RPMI8226 (cell line): ENCODE measurements at regions not wholly inside any gene's neighbourhood (a gene's known extent, or its start where the extent isn't known, plus 50 kb on each side); places are given as distances from the start of the nearest gene placed in this dataset.
"Not testable (repeated sequence)": the region's sequence is repeated elsewhere in the genome, so short reads cannot be mapped to it uniquely, and the experiment has no call there.

Experiments
- DNase-seq: peaks from one replicate; pipeline ENCODE4 v3.0.0-alpha.2; 2015

DNA sequence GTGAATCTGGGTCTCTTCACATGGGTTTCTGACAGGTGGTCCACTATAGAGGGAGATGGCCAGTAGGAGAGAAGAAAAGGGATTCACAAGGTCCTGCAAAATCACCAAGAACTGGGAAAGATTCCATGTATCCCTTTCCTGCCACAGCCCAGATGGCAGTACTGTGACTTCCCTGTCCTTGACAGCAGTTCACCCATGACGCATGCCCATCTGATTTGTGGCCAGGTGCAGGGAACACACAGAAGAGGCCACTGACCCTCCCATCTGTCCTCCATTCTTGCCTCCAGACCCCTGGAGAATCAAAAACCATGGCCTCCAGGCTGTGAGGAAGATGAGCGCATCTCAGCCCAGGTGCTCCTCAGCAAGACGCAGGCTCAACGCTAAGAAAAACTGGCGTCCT, 183.1 kb upstream of the RREB1 start:
- no peak for DNase-seq

DNA sequence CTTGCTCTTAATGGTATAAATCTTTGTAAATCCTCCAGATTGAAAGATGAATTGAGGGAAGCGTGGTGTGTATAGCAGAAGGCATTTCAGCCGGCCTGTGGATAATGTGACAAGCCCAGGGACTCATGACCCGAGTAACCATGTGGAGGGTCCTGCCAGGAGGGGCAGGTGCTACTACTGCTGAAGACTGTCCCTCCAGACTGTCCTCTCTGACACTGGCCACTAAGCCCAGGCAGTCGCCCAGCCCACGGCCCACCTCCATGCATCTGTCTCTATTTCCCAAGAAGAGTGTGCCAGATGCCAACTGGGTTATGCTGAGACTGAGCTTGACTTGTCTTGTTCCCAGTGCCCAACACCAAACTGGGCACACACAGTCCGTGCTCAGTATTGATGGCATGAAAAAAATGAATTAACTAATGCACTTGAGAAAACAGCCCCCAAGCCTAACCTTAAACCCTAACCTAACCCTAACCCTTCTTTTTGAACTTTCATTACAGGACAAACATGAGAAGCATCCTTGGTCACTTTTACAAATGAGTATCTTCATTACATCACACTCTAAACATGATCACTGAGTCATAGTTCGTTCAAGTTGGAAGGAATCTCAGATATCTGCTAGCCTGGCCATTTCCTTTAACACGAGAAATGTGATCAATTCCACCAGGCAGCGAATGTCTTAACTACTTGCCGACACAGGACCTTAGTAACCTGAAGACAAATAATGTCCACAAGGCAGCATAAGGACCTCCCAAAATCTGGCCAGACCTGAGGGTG, 182.2 kb upstream of the RREB1 start:
- DNase-seq, result no peak

DNA sequence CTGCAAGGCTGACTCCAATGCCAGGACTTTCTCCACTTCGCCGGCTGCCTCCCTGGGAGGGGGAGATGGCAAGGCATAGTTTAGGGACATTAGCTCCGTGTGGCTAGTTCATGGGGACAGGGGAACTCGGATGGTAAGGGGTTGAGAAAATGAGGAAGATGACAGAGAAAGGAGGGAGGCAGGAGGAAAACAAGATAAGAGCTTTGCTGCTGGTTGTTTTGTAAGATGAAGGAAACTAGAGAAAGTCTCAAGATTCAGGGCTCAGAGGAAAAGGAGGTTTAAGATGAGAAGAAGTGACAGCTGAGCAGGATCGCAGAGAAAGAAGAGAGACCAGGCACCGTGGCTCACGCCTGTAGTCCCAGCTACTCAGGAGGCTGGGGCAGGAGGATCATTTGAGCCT, 180.9 kb upstream of the RREB1 start:
- no peak for DNase-seq

DNA sequence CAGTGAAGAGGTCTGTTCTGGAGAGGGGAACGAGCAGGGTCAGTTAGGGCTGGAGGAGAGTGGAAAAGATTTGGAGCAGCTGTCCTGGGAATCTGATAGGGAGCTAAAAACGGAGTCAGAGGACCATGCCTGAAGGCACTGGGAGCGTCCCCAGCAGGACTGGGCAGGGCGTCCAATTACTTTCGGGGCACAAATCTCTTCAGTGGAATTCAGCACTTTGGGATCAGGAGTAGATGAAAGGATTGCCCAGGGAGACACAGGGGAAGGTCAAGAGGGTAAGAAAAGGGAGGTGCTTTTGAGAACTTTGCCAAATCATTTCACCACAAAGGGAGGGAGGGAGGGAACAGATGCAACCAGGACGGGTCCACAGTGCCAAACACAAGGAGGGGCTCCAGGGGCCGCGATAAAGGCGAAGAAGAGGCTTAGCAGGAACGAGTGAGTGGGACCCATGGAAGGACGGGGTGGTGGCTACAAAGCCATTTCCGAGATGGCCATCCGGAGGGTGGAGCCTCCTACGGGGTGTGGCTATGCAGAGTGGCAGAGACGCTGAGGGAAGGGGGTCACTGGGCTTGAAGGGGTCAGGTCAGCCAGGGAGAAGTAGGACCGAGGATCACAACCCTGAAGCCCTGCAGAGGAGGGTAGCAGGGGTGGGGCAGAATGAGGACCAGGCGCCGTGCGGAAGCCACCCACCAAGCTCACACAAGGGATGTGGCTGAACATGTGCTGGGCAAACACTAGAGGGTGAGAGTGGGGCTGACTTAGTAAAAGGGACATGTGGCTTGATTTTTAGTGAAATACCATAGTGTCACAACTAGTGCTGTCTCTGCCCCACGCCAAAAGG, 180.0 kb upstream of the RREB1 start:
- peak; percentile 35 for DNase-seq

DNA sequence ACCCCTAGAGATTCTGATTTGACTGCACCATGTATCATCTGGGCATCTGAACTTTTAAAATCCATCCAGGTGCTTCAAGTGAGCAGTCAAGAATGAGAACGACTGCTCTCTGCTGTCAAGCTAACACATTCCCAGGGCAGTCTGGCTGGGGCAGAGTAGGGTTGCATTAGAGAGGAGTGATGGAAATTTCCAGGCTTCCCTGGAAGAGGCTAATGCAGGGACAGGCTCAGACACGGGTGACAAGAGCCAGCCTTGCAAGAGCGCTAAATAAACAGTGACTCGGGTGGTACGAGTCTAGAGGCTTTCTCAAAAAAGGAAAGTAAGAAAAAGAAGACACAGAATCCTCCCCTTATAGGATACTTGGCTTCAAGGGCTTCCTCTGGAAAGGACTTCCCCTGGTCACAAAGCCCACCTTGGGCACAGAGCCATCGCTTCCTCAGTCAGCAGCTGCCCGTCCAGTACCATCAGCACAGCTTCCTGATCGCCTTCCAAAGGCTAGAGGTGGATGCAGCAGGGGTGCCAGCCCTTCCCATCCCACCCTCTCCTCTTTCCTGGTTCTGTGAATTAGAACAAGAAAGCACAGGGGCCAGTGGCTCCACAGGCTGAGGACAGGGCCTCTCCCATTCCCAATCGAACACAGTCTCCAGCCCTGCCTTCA, 177.4 kb upstream of the RREB1 start:
- no peak for DNase-seq

DNA sequence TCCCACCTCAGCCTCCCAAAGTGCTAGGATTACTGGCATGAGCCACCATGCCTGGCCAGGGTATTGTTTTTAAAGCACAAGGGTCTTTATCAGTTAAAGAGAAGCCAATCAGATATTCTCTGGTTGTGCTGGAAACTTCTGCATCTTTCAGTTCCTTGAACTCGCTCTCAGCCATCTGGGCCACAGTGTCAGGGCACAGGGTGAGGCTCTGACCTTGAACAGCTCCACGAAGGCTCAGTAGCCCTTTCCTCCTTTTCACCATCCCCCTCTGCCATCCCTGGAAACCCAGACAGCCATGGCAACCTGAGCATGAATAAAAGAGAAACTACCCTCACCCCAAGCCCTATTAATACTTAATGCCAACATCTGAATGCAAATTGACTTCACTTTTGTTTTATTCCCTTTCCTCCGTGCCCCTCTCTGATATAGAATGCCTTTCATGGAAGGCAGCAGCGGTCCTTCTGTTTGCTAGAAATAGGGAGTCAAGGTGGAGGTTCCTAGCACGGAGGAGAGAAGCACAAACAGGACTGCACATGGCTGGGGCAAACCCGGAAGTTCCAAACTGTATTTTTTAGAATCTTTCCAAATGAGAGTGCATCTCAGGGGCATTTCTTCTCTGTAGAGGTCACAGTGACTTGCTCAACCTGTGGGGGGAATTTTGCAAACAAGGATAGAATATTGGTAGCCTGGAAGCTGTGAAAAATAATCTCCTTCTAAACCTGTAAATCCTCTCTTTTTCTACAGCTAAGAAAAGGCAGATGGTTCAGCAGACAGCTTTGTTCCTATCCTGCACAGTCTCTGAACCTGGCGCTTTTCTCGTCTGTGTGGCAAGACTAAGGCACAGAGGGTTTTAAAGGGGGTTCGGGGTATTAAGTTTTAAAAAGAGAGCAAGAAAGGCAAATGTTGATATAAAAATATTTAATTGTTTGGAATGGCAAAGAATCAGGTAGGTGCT, 176.4 kb upstream of the RREB1 start:
- DNase-seq, result peak; percentile 47

DNA sequence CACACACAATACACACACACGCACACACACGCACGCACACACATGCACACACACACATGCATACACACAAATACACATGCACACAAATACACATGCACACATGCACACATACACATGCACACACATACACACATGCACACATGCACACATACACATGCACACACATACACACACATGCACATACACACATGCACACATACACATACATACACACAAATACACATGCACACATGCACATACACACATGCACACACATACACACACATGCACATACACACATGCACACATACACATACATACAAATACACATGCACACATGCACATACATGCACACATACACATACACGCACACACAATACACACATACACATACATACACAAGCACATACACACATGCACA, 175.4 kb upstream of the RREB1 start:
- no peak for DNase-seq

DNA sequence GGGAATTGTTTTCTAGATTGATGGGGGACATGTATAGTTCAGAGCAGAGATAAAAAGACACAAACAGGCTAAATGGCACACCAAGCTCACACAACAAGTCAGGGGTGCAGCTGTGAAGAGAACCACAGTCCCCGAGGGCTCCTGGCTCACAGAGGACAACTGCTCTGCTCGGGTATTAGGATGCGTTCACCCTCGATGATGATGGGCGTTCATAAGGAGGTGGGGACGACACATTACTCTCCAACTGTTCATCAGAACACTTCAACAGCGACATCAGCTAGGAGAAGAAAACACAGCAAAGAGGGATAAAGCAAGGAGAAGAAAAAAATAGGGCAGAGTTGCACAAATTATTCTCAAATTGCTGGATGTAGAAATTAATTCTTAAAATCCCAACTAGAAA, 174.8 kb upstream of the RREB1 start:
- no peak for DNase-seq

DNA sequence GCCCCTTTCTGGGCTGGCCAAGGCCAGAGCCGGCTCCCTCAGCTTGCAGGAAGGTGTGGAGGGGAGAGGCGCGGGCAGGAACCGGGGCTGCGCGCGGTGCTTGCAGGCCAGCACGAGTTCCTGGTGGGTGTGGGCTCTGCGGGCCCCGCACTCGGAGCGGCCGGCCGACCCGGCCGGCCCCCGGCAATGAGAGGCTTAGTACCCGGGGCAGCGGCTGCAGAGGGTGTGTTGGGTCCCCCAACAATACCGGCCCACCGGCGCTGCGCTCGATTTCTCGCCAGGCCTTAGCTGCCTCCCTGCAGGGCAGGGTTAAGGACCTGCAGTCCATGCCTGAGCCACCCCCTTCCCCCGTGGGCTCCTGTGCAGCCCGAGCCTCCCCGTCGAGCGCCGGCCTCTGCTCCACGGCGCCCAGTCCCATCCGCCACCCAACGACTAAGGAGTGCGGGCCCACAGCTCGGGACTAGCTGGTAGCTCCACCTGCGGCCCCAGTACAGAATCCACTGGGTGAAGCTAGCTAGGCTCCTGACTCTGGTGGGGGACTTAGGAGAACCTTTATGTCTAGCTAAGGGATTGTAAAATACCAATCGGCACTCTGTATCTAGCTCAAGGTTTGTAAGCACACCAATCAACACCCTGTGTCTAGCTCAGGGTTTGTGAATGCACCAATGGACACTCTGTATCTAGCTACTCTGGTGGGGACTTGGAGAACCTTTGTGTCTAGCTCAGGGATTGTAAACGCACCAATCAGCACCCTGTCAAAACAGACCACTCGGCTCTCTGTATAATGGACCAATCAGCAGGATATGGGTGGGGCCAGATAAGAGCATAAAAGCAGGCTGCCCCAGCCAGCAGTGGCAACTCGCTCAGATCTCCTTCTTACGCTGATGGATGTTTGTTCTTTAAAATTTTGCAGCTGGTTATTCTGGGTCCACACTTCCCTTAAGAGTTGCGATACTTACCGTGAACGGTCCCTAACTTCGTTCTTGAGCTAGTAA, 167.4 kb upstream of the RREB1 start:
- DNase-seq, result no peak

DNA sequence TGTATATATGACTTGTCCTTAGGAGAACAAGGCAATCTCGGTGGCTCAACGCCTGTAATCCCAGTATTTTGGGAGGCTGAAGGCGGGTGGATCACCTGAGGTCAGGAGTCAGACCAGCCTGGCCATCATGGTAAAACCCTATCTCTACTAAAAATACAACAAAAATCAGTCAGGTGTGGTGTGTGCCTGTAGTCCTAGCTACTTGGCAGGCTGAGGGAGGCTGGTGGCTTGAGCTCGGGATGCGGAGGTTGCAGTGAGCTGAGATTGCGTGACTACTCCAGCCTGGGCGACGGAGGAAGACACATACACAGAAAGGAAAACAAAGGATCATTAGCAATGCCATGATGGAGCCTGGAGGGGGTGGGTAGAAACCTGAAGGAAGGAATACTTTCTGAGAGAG, 166.6 kb upstream of the RREB1 start:
- no peak for DNase-seq

DNA sequence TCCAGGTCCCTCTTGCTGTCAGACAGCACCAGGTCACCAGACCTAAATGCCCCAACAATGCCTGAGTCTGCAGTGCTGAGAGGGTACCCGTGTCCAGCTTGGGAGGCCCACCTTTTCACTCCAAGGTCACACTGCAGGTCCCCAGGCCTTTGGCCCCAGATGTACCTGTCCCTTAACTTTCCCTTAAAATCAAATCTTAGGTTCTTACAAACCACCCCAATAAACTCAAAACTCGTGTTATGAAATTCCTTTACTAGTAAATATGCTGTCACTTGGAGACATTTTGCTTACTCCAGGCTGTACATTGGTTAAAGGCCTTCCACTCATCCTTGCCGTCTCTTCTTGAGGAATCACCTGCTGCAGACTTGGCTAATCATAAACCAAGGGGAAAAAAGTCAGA, 165.7 kb upstream of the RREB1 start:
- no peak for DNase-seq

DNA sequence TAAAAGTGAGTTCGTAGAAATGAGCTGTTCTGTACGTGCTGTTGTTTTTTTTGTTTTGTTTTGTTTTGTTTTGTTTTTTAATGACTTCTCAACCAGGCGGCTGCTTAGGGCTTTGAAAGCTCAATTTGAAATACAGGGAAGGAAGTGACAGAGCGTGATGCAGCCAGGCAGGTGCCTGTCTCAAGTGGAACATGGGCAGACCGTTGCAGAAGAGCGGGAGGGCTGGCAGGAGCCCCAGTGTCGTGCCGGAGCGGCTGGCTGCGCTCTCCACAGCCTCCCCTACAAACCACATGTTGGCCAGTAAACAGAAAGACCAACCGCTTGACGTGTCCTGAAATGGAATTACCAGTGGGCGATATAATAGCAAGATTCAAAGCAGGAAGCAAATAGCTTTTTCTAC, 164.9 kb upstream of the RREB1 start:
- DNase-seq, result peak; percentile 68

DNA sequence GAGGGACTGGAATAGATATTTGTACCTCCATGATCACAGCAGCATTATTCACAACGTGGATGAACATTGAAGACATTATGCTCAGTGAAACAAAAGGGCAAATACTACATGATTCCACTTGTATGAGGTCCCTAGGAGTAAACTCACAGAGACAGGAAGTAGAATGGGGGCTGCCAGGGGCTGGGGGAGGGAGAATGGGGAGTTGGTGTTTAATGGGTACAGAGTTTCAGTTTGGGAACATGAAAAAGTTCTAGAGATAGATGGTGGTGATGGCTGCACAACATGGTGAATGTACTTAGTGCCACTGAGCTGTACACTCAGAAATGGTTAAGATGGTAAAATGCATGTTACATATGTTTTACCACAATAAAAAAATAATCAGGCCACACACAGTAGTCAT, 164.3 kb upstream of the RREB1 start:
- no peak for DNase-seq

DNA sequence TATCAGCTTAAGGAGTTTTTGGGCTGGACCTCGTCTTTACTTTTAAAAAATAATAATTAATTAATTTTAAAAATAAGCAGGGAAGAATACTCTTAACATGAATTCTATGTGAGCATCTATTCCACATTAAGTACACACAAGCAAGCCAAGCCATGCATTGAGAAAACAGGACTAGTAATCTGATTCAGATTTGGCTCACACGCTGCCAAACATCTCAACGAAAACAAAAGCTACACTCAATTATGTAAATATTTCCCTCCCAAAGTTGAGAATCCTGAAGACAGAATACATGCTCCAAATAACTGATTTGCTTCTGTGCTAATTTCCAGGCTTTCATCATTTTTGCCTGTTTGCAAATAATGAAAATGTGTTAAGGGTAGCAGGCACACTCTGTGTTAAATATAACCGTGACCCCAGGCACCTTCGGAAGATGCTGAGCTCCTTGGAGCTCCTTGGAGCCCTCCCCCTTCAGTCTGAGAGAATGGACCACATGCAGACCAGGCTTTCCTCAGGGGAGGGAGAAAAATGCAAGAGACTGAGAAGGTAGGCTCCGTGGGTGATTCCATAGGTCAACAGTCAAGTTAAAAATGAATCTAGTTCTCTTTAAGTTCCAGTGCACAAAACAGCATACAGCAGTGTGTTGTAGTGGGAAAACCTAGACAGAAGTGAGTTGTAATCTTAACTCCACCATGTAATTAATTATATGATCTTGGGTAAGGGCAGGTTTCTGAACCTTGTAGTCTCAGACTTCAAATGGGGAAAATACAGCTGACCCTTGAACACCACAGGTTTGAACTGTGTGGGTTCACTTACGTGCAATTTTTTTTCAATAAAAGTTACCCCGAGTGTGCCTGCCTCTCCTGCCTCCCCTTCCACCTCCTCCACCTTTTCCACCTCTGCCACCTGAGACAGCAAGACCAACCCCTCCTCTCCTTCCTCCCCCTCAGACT, 161.3 kb upstream of the RREB1 start:
- DNase-seq, result no peak

DNA sequence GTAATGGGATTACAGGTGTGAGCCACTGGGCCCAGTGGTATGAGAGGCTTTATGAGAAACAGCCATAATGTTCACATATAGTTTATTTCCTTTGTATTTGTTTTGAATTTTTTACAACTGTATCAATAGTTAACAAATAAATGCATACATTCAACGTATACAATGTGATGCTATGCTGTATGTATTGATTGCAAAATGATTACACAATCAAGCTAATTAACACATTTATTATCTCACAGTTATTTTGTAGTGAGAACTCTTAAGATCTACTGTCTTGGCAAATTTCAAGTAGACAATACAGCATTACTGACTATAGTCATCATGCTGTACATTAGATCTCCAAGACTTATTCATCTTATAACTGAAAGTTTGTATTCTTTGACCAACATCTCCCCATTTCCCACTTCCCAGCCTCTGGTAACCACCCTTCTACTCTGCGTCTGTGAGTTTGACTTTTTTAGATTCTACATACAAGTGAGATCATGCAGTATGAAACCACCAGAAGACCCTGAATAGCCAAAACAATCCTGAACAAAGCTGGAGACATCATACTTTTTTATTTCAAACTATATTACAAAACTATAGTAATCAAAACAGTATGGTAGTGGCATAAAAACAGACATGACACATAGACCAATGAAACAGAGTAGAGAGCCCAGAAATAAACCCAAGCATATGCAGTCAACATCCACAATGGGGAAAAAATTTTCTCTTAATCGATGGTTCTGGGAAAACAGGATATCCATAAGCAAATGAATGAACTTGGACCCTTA, 157.2 kb upstream of the RREB1 start:
- DNase-seq, result no peak

DNA sequence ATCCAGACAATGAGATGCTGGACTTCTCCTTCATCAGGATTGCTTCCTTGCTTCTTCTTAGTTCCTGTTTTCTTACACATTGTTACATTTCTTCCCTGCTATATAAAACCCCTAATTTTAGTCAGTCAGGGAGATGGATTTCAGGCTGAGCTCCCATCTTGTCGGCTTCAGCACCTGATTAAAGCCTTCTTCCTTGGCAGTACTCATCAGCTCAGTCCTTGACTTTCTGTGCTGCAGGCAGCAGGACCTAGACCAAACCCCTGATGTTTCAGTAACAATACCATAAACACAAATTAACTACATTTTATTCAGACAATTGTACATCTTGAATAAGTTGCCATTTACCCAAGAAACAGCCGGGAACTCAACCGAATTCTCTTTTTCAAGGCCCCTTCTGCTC, 156.4 kb upstream of the RREB1 start:
- DNase-seq, result no peak

DNA sequence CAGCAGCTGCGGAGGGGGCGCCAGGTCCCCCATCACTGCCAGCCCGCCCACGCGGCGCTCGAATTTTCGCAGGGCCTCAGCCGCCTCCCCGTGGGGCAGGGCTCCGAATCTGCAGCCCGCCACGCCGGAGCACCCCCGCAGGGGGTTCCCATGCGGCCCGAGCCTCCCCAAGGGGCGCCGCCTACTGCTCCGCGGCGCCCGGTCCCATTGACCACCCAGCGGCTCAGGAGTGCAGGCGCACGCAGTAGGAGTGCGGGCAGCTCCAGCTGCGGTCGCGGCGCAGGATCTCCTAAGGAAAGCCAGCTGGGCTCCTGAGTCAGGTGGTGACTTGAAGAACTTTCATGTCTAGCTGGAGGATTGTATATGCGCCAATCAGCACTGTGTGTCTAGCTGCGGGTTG, 155.3 kb upstream of the RREB1 start:
- DNase-seq, result no peak

DNA sequence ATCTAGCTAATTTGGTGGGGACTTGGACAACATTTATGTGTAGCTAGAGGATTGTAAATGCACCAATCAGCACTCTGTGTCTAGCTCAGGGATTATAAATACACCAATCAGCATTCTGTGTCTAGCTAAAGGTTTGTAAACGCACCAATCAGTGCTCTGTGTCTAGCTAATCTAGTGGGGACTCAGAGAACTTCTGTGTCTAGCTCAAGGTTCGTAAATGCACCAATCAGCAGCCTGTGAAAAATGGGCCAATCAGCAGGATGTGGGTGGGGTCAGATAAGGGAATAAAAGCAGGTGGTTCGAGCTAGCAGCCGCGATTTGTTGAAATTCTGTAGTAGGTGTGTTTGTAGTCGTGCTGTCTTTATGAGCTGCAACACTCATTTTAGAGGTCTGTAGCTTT, 154.8 kb upstream of the RREB1 start:
- DNase-seq, result not testable (repeated sequence)

DNA sequence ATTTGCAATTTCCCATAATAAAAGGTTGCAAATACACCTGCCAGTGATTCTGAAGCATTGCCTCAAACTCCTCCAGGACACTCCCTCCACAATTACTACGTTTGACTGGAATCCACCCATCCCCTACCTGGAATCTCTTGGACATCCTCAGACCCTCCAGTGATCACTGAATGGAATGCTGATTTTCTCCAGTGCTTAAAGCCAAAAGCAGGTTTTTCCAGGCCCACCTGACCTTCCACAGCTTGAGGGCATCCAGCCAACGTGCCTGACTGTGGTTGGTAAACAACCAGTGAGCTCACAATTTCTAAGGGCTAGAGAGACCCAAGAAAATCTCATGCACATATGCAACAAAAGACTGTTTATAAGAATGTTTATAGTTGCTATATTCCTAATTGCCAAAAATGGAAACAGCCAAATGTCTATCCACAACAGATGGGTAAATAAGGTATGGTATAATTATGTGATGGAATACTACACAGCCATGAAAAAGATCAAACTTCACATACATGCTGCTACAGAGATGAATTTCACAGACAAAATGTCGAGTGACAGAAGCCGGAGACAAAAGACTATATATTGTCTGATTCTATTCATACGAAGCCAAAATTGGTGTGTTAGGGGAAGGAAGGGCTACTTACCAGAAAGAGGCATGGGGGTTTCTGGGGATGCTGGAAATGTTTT, 147.1 kb upstream of the RREB1 start:
- no peak for DNase-seq
